Activated naive CD8-positive, alpha-beta T cell treated with anti-CD3 and anti-CD28 coated beads, Interleukin-2, amount 10 ng/mL, durations not matched to agents 7 days and 5 days (primary cell): ENCODE measurements at regions not wholly inside any gene's neighbourhood (a gene's known extent, or its start where the extent isn't known, plus 50 kb on each side); places are given as distances from the start of the nearest gene placed in this dataset.

ENCODE experiments used
- ATAC-seq: fragments of 150-1000 bp; cut with Tn5 transposase; one replicate; pipeline ENCODE4 v1.10.0; 2021; ENCODE audit warnings: low read depth, moderate library complexity
- POLR2A ChIA-PET: fragments of 350-600 bp; sonication (Branson Sonifier 250); formaldehyde crosslinking; loops from one replicate; lab custom pipeline; 2021; ENCODE audit warnings: antibody characterized with exemption; lab: Charles Lee
- DNase-seq: peaks from one replicate; pipeline ENCODE4 v3.0.0; 2021
- H3K27ac Mint-ChIP-seq: one replicate; pipeline ENCODE4 v1.8.0; 2022; ENCODE audit warnings: mild to moderate bottlenecking, mixed read lengths
- H3K27me3 Mint-ChIP-seq: one replicate; pipeline ENCODE4 v1.8.0; 2022; ENCODE audit warnings: mild to moderate bottlenecking, moderate library complexity, mixed read lengths
- H3K36me3 Mint-ChIP-seq: one replicate; pipeline ENCODE4 v1.8.0; 2021; ENCODE audit warnings: mild to moderate bottlenecking, mixed read lengths
- H3K4me1 Mint-ChIP-seq: one replicate; pipeline ENCODE4 v1.8.0; 2021; ENCODE audit warnings: mixed read lengths
- H3K4me3 Mint-ChIP-seq: one replicate; pipeline ENCODE4 v1.8.0; 2022; ENCODE audit warnings: mild to moderate bottlenecking, moderate library complexity, mixed read lengths
- H3K9me3 Mint-ChIP-seq: one replicate; pipeline ENCODE4 v1.8.0; 2021; ENCODE audit warnings: mixed read lengths

DNA sequence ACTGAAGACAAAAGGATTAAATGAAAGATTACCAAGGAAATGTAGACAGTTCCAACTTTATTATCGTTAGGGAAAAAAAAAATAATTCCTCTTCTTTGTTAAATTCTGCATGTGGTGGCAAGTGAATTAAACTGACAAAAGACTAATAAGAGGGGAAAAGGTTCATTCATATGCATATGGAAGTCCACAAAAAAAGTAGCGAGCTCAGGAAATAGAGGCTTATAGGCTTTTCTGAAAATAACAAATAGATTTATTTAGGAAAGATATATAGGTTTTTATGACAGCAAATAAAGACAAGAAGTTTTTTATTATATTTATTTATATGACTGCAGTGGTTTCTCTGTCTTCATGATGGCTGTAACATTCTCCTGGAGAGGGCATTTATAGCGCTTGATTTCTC lies 246.0 kb downstream of the NAF1 start:
- no peak overlapping the region for H3K27ac Mint-ChIP-seq
- no peaks in the 10 kb centered on the region for H3K36me3 Mint-ChIP-seq
- DNase-seq (no peak), ATAC-seq (no peak)
- POLR2A ChIA-PET, result no interaction called here
- H3K4me3 Mint-ChIP-seq, result no peak overlapping the region
- H3K9me3 Mint-ChIP-seq, result no peaks in the 10 kb centered on the region
- no peaks in the 10 kb centered on the region for H3K4me1 Mint-ChIP-seq
- H3K27me3 Mint-ChIP-seq, result no peaks in the 10 kb centered on the region

- Mint-ChIP-seq H3K27me3 (no peaks in the 10 kb centered on the region), H3K4me1 (no peaks in the 10 kb centered on the region), H3K9me3 (peaks cover 3% of the 10 kb centered on the region), H3K4me3 (no peak overlapping the region), H3K36me3 (no peaks in the 10 kb centered on the region), H3K27ac (no peak overlapping the region)
- ATAC-seq (no peak), DNase-seq (no peak)
- POLR2A ChIA-PET, result no interaction called here
These were observed 254.2 kb downstream of the NAF1 start for GRCh38 chr4:162912482-162912881.

DNA sequence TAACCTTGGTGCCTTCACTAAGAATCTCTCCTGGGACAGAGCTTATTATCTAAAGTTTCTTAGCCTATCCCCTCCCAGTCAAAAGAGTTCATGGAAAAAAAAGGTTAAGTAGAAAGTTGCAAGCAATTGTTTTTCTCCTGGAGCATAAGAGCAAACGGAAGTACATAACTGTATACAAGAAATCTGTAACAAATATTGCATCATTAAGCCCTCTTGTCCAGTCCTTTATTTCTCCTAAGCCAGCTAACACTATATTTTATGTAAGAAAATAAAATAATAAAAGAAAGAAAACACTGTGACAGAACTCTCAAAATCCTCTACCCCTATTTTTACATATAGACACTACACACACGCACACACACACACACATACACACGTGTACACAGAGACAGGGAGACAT lies 255.3 kb downstream of the NAF1 start:
- Mint-ChIP-seq H3K4me3 (no peak overlapping the region), H3K27me3 (no peaks in the 10 kb centered on the region), H3K27ac (no peak overlapping the region), H3K4me1 (no peaks in the 10 kb centered on the region), H3K36me3 (no peaks in the 10 kb centered on the region), H3K9me3 (peaks cover 3% of the 10 kb centered on the region)
- no peak for DNase-seq
- POLR2A ChIA-PET, result no interaction called here
- ATAC-seq, result no peak

DNA sequence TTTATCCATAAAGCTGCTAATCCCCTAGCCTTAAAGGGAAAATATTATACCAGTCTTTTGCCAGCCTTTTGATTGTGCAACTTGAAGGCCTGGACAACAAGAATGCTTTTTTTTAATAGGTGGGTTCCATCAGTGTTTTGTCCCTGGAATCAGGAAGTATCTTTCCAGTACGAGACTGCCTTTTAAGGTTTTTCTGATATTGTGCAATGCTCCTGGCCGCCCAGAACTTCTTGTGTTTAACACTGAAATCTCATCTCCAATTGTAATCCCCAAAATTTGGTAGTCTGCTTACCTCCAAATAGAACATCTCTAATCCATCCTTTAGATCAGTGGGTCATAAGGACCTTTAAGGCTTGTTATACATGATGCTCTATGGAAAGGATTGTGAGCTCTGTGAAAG lies 256.7 kb downstream of the NAF1 start:
- Mint-ChIP-seq H3K27me3 (no peaks in the 10 kb centered on the region), H3K4me3 (no peak overlapping the region), H3K36me3 (no peaks in the 10 kb centered on the region), H3K4me1 (no peaks in the 10 kb centered on the region), H3K27ac (no peak overlapping the region), H3K9me3 (peaks cover 1% of the 10 kb centered on the region)
- no peak for DNase-seq
- POLR2A ChIA-PET, result no interaction called here
- no peak for ATAC-seq

GRCh38 chr4:162894387-162894786 lies 272.3 kb downstream of the NAF1 start:
- DNase-seq, result no peak
- Mint-ChIP-seq H3K4me3 (no peak overlapping the region), H3K27me3 (peaks cover 3% of the 10 kb centered on the region), H3K36me3 (no peaks in the 10 kb centered on the region), H3K27ac (no peak overlapping the region), H3K9me3 (no peaks in the 10 kb centered on the region), H3K4me1 (peaks cover 4% of the 10 kb centered on the region)
- no peak for ATAC-seq
- POLR2A ChIA-PET, result no interaction called here

DNA sequence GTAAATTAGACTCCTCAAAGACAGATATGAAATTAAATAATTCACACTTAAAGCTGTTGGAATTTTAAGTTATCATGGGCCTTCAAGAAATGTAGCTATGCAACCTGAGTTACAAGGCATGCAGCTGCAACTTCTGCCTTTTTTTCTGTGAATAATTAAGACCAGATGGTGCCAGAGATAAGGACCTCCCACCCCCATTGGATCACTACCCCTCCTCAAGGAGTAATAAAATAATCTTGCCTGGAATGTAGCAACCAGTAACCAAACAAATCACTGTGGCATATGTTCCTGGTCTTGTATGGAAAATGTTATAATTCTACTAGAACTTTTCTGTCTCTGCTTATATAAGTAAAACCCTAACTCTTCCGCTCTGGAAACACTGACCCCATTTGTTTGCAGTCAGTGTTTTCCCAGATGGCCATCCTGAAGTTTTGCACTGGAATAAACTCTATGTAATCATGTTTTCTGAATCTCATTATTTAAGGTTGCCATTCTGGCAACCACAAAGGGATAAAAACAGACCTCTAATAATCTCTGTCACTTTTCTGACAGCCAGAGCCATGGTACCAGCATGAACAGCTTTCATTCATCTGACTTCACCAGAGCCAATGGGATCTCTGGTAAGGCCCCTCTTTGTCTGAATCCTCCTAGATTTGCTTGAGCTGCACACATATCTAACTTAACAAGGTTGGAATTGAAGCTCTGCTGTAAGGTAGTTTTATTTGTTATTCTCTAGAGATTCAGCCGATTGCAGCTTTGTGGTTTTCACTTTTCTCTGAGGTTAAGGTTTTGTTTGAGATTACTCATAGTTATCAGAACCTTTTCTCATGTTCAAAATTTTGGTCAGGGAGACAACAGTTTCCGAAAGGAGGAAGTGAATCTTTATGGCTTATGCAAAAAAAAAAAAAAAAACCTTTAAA lies 274.6 kb downstream of the NAF1 start:
- POLR2A ChIA-PET, result no interaction called here
- DNase-seq (no peak), ATAC-seq (peak; percentile 36)
- Mint-ChIP-seq H3K27ac (no peak overlapping the region), H3K4me1 (peaks cover 4% of the 10 kb centered on the region), H3K36me3 (no peaks in the 10 kb centered on the region), H3K9me3 (no peaks in the 10 kb centered on the region), H3K27me3 (peaks cover 3% of the 10 kb centered on the region), H3K4me3 (no peak overlapping the region)

DNA sequence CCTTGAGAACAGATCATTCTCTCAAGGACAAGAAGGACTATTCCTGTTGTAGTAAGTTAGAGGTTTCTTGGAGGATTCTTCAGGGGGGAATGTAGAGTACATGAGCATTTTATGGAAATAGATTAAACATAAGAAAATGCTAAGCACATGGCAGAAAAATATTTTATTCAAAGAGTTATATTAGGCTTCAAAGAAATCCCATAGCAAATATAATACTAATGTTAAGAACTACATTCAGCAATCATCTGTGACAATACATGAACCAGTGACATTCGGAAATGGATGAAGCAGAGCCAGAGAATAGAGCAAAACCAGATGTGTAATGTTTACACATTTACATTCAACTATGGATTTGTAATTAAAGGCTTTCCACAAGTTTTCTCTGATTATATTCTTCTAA lies 288.6 kb downstream of the NAF1 start:
- Mint-ChIP-seq H3K36me3 (no peaks in the 10 kb centered on the region), H3K27me3 (peaks cover under 1% of the 10 kb centered on the region), H3K4me1 (no peaks in the 10 kb centered on the region), H3K4me3 (no peak overlapping the region), H3K27ac (no peak overlapping the region), H3K9me3 (no peaks in the 10 kb centered on the region)
- DNase-seq (no peak), ATAC-seq (no peak)
- POLR2A ChIA-PET, result no interaction called here

DNA sequence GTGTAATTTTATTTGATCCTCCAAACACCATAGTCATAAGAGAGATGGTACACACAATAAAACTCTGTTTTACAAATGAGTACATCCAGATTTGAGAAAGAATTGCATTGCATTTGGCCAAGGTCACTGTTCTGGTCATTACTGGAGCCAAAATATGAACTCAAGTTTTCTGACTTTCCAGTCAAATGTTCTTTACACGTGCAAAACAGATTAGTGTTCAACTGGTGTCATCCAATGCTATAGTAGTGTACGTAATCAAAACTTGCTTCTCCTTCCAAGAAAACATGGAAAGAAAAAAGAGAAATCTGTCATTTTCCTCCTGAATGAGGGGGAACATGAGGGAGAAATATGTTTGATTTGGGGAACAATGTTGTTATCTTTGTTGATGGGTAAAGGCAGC lies 291.9 kb downstream of the NAF1 start:
- H3K27ac Mint-ChIP-seq, result no peak overlapping the region
- H3K4me3 Mint-ChIP-seq, result no peak overlapping the region
- H3K9me3 Mint-ChIP-seq, result no peaks in the 10 kb centered on the region
- POLR2A ChIA-PET, result no interaction called here
- H3K27me3 Mint-ChIP-seq, result no peaks in the 10 kb centered on the region
- H3K4me1 Mint-ChIP-seq, result no peaks in the 10 kb centered on the region
- H3K36me3 Mint-ChIP-seq, result no peaks in the 10 kb centered on the region
- no peak for ATAC-seq
- DNase-seq, result no peak

DNA sequence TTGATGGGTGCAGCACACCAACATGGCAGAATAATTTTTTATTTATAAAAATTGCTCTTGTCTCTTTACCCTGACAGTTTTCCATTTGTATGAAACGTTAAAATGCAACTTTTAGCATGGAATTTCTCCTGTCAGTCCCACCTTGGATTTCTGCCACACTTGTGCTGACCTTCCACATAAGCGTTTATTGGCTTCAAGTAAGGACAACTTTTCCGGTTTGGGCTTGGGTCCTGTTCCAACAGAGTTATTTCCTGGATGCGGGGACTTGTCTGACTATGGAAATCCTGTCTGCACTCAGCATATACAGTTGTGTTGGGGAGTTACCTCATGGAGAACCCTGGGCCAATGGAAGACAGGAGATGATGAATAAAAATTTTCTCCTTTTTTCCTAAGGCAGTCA lies 294.7 kb downstream of the NAF1 start:
- H3K9me3 Mint-ChIP-seq, result no peaks in the 10 kb centered on the region
- H3K27ac Mint-ChIP-seq, result no peak overlapping the region
- no peaks in the 10 kb centered on the region for H3K27me3 Mint-ChIP-seq
- no peak overlapping the region for H3K4me3 Mint-ChIP-seq
- no peaks in the 10 kb centered on the region for H3K4me1 Mint-ChIP-seq
- no peak for DNase-seq
- POLR2A ChIA-PET, result no interaction called here
- H3K36me3 Mint-ChIP-seq, result no peaks in the 10 kb centered on the region
- ATAC-seq, result no peak

- Mint-ChIP-seq H3K27me3 (no peaks in the 10 kb centered on the region), H3K9me3 (no peaks in the 10 kb centered on the region), H3K4me1 (no peaks in the 10 kb centered on the region), H3K4me3 (no peak overlapping the region), H3K36me3 (no peaks in the 10 kb centered on the region), H3K27ac (no peak overlapping the region)
- POLR2A ChIA-PET, result no interaction called here
- no peak for ATAC-seq
- DNase-seq, result no peak
These were observed 297.5 kb downstream of the NAF1 start for GRCh38 chr4:162869157-162869556.

GRCh38 chr4:162866565-162866964 lies 300.1 kb downstream of the NAF1 start:
- no peak for DNase-seq
- POLR2A ChIA-PET, result no interaction called here

DNA sequence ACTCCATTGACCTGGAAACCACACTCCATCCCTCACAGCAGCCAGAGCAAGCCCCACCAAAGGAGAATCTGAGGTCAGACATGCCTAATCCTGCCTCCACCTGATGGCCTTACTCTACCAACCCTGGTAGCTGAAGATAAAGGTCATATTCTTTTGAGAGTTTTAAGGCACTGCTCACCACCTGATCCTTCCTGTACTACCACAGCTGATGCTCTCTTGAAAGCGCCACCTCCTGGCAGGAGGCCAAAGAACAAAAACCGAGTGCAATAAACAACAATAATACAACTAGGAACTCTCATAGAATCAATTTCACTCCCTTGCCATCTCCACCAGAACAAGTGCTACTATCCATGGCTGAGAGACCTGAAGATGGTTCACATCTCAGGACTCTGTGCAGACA lies 301.6 kb downstream of the NAF1 start:
- DNase-seq, result no peak
- H3K27ac Mint-ChIP-seq, result no peak overlapping the region
- POLR2A ChIA-PET, result no interaction called here
- no peaks in the 10 kb centered on the region for H3K9me3 Mint-ChIP-seq
- H3K36me3 Mint-ChIP-seq, result no peaks in the 10 kb centered on the region
- H3K27me3 Mint-ChIP-seq, result no peaks in the 10 kb centered on the region
- H3K4me3 Mint-ChIP-seq, result no peak overlapping the region
- ATAC-seq, result no peak
- H3K4me1 Mint-ChIP-seq, result no peaks in the 10 kb centered on the region

More at GRCh38 chr4:162866565-162866964, 300.1 kb downstream of the NAF1 start:
- H3K4me3 Mint-ChIP-seq, result no peak overlapping the region
- no peak overlapping the region for H3K27ac Mint-ChIP-seq
- no peaks in the 10 kb centered on the region for H3K4me1 Mint-ChIP-seq
- no peaks in the 10 kb centered on the region for H3K9me3 Mint-ChIP-seq
- no peaks in the 10 kb centered on the region for H3K36me3 Mint-ChIP-seq
- ATAC-seq, result no peak
- no peaks in the 10 kb centered on the region for H3K27me3 Mint-ChIP-seq

DNA sequence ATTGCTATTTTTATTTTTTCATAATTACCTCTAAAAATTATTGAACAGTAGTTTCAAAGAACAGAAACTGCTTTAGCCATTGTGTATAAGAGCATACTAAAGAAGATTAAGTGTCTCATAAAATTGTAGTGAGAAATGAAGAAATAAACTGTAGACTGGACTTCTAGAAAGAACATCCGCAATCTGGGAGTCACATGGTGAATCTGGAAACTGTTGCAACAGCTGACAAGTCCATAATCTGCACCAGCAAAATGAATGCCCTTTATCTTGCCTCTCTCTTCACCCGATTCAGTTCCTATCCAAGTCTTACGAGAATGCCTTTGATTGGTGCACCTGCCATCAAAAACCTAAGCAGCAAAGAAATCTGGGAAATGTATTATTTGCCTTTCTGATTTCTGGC lies 312.9 kb downstream of the NAF1 start:
- ATAC-seq (no peak), DNase-seq (no peak)
- Mint-ChIP-seq H3K4me1 (no peaks in the 10 kb centered on the region), H3K4me3 (no peak overlapping the region), H3K27me3 (no peaks in the 10 kb centered on the region), H3K9me3 (no peaks in the 10 kb centered on the region), H3K36me3 (no peaks in the 10 kb centered on the region), H3K27ac (no peak overlapping the region)
- POLR2A ChIA-PET, result no interaction called here

DNA sequence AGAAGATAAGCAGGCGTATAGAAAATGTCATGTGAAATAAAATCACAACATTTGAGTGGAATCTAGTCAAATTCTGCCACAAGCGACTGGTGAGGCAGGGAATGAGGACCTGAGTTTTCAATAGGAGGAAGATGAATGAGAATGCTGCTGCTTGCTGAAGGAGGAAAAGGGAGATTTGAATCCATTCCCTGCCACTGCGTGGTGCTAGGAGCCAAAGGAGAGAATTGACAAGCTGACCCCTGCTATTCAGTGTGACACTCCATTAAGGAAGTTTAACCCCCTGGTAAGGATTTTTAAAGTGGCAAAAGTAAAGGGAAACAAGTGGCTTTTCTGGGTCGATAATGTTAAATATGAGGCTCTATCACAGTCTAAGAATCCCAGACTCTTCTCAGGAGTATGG lies 314.0 kb downstream of the NAF1 start:
- Mint-ChIP-seq H3K9me3 (no peaks in the 10 kb centered on the region), H3K36me3 (no peaks in the 10 kb centered on the region), H3K4me1 (no peaks in the 10 kb centered on the region), H3K27me3 (no peaks in the 10 kb centered on the region), H3K27ac (no peak overlapping the region), H3K4me3 (no peak overlapping the region)
- no peak for ATAC-seq
- DNase-seq, result no peak
- POLR2A ChIA-PET, result no interaction called here
